Mucosa of descending colon (tissue), 3 donors: ENCODE measurements at regions not wholly inside any gene's neighbourhood (a gene's known extent, or its start where the extent isn't known, plus 50 kb on each side); places are given as distances from the start of the nearest gene placed in this dataset.

Source experiments
- ATAC-seq: fragments of 200-7000 bp; cut with Tn5 transposase; one replicate; pipeline ENCODE4 v1.9.1; 2020; ENCODE audit warnings: mild to moderate bottlenecking, moderate library complexity
- DNase-seq, 3 donors: peaks; one replicate each; pipeline ENCODE4 v3.0.0-alpha.2; 2020
- H3K36me3 ChIP-seq: fragments of 200-600 bp; one replicate; pipeline ENCODE4 v1.8.0; 2021; ENCODE audit warnings: low read depth, mild to moderate bottlenecking
- H3K4me1 ChIP-seq: fragments of 200-600 bp; one replicate; pipeline ENCODE4 v1.8.0; 2021; ENCODE audit warnings: low read depth, mild to moderate bottlenecking
- H3K4me3 ChIP-seq: fragments of 200-600 bp; one replicate; pipeline ENCODE4 v1.8.0; 2021; ENCODE audit warnings: mild to moderate bottlenecking
- H3K9me3 ChIP-seq: fragments of 200-600 bp; one replicate; pipeline ENCODE4 v1.8.0; 2021; ENCODE audit warnings: mild to moderate bottlenecking
- CTCF ChIP-seq: fragments of 200-600 bp; IDR thresholded peaks from one replicate; pipeline ENCODE4 v1.8.0; 2022; ENCODE audit warnings: antibody characterized with exemption, mild to moderate bottlenecking
- intact Hi-C, 2 donors: fragments of 100-400 bp; cut with DNase I in 1 of 2; cut with micrococcal nuclease in 1 of 2; formaldehyde crosslinking; loops; one replicate each; pipeline versions ENCODE4 v1.11.0 to v1.11.1; 2022; cut with DNase I, micrococcal nuclease
- donor health status: DM: no; HTN: no; CAD: no; lungs with moderate emphysema.
- donor health status: DM: no; HTN: no; CAD: no.
- donor health status: DM: no; HTN: yes; CAD: no.

DNA sequence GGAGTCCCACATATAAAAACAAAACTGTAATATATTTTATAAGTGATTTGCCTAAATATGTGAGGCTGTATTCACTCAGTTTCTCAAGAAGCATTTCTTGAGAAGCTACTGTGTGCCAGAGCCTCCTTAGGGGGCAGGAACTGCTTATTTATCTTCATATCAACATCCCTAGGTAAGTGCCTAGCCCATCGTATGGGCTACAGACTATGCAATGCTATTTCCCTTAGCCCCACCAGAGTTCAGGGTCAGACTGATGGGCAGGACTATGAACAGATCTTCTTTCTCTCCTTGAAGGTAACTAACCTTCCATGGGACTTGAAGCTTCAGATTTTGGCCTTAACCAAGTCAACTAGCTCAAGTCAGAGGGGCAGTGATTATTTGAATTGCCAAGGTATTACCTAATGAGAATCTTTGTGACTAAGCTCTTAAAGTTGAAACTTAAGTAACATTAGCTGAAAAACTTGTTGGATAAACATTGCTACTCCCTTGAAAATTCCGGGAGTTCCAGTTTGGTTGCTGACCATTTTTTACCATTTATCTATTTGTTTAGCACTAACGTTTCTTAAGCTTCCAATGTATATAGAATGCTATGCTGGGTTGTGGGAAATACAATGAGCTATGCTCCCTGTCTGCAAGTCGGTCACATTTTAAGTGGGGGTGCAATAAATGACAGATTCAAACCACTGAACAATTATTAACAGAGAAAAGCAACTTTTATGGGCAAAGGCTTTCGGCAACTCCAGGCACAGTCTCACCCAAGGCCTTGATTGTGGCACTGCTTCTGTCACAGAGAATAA is 85.2 kb downstream of the GPR88 start:
- no peak for TF ChIP-seq CTCF
- intact Hi-C loops: no loop called here
- no peak for DNase-seq
- H3K36me3 ChIP-seq: no peaks in the 10 kb centered on the region
- no peaks in the 10 kb centered on the region for H3K4me1 ChIP-seq
- no peak overlapping the region for H3K4me3 ChIP-seq
- ATAC-seq: no peak
- no peaks in the 10 kb centered on the region for H3K9me3 ChIP-seq

DNA sequence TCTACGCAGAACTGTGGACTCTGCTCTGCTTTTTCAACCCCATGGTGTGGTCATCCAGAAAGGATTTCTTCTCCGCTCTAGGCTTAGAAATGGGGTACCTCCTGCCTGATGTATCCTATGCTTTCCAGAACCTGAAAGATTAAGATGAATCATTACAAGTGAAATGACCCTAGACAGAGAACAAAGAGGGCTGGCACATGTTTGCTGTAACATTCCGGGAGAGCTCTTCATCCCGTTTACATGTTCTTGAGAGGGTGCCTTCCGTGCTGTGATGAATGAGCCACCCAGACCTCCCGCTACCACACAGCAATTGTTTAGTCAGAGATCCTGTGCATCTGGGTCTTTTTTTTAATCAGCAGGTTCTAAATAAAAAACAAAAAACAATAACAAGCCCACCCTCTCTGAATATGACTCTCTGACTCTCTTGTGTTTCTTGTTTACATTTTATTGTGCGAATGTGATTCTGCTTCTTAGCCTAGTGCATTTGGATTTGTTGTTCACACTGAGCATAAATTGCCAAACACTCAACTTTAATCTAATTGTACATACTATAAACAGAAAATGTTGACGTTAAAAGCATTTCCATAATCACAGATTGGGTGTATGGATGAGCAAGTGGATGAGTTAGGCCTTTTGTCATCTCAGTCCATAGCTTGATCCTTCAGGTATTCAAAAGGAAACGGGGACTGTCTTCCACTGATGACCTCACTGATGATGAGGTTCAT is 87.1 kb downstream of the GPR88 start:
- no peak for DNase-seq

GRCh38 chr1:100626397-100626796 is 88.5 kb downstream of the GPR88 start:
- intact Hi-C loops: no loop called here
- H3K4me1 ChIP-seq: no peaks in the 10 kb centered on the region
- no peak overlapping the region for H3K4me3 ChIP-seq
- no peak for DNase-seq
- TF ChIP-seq CTCF: no peak
- H3K9me3 ChIP-seq: no peaks in the 10 kb centered on the region
- no peak for ATAC-seq
- no peaks in the 10 kb centered on the region for H3K36me3 ChIP-seq

More for the DNA sequence above, 87.1 kb downstream of the GPR88 start:
- Histone ChIP-seq H3K4me1 (no peaks in the 10 kb centered on the region), H3K9me3 (no peaks in the 10 kb centered on the region), H3K4me3 (no peak overlapping the region), H3K36me3 (no peaks in the 10 kb centered on the region)
- no peak for TF ChIP-seq CTCF
- ATAC-seq: no peak
- intact Hi-C loops: no loop called here

DNA sequence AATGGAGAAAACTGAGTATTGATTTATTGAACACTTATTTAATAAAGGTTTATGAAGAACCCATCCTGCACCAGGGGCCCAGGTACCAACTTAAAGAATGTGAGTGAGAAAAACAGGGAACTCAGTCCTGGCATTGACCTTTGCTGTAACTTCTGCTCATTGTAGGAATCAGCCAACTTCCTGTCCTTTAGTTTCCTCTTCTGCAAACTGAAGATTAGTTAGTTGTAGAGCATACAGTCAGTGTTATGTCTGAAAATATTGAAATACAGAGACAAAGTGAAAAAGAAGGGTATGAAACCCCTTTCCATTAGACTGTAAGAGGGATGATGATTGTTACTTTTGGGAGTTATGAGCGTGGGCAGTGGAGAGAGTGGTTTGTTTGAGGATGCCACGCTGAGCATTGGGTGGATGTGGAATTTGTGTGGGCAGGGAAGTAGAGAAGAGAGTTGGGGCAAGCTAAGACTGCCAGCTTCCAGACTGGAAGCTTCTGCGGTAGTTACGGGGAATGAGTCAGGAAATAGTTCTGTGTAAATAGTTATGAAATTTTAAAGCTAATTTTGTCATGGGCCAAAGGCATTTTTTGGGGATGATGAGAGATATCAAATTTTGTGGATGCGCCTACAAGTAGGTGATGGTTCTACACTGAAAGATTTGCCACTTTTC is 89.2 kb downstream of the GPR88 start:
- Histone ChIP-seq H3K9me3 (no peaks in the 10 kb centered on the region), H3K36me3 (no peaks in the 10 kb centered on the region), H3K4me3 (no peak overlapping the region), H3K4me1 (no peaks in the 10 kb centered on the region)
- ATAC-seq: no peak
- DNase-seq: no peak
- intact Hi-C loops: no loop called here
- no peak for TF ChIP-seq CTCF

DNA sequence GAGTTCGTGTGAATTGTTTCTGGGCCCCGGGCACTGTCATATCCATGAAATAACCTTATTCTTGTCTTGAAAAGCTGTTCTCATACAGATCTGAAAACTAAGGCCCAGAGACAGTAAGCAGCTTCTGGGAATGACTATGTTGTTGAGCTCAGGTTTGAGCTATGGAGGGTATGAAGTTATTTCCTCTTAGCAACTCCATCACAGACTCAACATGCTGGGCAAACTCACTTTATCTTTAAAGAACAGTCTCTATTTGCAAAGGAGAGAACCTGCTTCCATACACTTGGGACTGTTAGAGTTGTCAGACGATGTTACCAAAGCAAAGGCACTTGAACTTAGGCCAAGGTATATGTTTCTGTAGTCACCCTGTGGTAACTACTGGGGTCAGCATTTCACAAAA is 90.0 kb downstream of the GPR88 start:
- Histone ChIP-seq H3K4me1 (no peaks in the 10 kb centered on the region), H3K36me3 (no peaks in the 10 kb centered on the region), H3K9me3 (no peaks in the 10 kb centered on the region), H3K4me3 (no peak overlapping the region)
- intact Hi-C loops: no loop called here
- no peak for ATAC-seq
- no peak for DNase-seq
- no peak for TF ChIP-seq CTCF
